ENCODE measurements at regions not wholly inside any gene's neighbourhood (a gene's known extent, or its start where the extent isn't known, plus 50 kb on each side); places are given as distances from the start of the nearest gene placed in this dataset.

DNA sequence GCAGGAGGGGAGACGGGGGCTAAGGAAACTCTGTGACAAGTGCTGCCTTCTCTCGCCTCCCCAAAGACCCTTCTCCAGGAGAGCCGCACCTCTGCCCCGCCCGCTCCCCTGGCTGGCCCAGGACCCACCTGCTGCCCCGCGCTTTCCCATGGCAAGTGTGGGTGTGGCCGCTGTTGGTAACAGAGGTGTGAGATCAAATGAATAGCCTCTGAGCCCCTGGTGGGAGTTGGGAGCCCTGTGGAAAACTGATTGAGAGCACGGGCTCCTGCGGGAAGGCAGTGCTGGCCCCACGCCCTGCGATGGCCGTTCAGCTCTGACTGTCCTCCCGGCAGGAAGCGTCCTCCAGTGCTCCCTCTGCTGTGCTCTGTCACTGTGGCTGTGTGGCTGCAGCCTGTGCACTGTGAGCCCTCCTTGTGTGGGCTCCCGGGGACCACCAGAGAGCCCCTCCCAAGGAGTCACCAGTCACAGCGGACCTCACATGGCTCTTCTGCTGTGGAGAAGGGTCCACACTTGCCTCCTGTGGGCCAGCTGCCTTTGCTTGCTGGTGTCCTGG lies 1275.9 kb downstream of the BRD1 start:
- TF ChIP-seq, protein P1, sequence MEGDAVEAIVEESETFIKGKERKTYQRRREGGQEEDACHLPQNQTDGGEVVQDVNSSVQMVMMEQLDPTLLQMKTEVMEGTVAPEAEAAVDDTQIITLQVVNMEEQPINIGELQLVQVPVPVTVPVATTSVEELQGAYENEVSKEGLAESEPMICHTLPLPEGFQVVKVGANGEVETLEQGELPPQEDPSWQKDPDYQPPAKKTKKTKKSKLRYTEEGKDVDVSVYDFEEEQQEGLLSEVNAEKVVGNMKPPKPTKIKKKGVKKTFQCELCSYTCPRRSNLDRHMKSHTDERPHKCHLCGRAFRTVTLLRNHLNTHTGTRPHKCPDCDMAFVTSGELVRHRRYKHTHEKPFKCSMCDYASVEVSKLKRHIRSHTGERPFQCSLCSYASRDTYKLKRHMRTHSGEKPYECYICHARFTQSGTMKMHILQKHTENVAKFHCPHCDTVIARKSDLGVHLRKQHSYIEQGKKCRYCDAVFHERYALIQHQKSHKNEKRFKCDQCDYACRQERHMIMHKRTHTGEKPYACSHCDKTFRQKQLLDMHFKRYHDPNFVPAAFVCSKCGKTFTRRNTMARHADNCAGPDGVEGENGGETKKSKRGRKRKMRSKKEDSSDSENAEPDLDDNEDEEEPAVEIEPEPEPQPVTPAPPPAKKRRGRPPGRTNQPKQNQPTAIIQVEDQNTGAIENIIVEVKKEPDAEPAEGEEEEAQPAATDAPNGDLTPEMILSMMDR (IDR thresholded peaks at IDR 0.05): no peak
- no peak for TF ChIP-seq POLR2A (IDR thresholded peaks at IDR 0.05)
